ENCODE measurements at regions not wholly inside any gene's neighbourhood (a gene's known extent, or its start where the extent isn't known, plus 50 kb on each side); places are given as distances from the start of the nearest gene placed in this dataset.

- TF ChIP-seq CTCF (IDR thresholded peaks at IDR 0.05) (no peak), EP300 (IDR thresholded peaks at IDR 0.05) (no peak), POLR2AphosphoS5 (IDR thresholded peaks at IDR 0.05) (no peak)
These were observed 140.2 kb upstream of the PPP2R2D start for GRCh38 chr10:131760416-131761166.

Data from gastroesophageal sphincter (tissue), 3 donors.